OCI-LY3 (cell line): ENCODE measurements at regions not wholly inside any gene's neighbourhood (a gene's known extent, or its start where the extent isn't known, plus 50 kb on each side); places are given as distances from the start of the nearest gene placed in this dataset.

Source experiments
- CTCF ChIP-seq: fragments of 200-600, 300-600 bp; sonication (generic); IDR thresholded peaks from 2 replicates; pipeline ENCODE4 v1.5.1; 2014; ENCODE audit warnings: antibody characterized with exemption, low read length, low read depth
- EZH2phosphoT487 ChIP-seq: fragments of 200-600 bp; shearing (Covaris generic); IDR thresholded peaks from 2 replicates; pipeline ENCODE4 v1.6.1; 2018; ENCODE audit warnings: antibody characterized with exemption, mixed run types, low read depth

GRCh38 chr4:29128810-29129209 is 1591.4 kb upstream of the PCDH7 start:
- no peak for TF ChIP-seq CTCF
- no peak for TF ChIP-seq EZH2phosphoT487
